Keratinocyte (primary cell): ENCODE measurements at regions not wholly inside any gene's neighbourhood (a gene's known extent, or its start where the extent isn't known, plus 50 kb on each side); places are given as distances from the start of the nearest gene placed in this dataset.
"Not testable (repeated sequence)": the region's sequence is repeated elsewhere in the genome, so short reads cannot be mapped to it uniquely, and the experiment has no call there.

Source experiments
- DNase-seq: peaks from one replicate; pipeline ENCODE4 v3.0.0-alpha.2; 2011; ENCODE audit warnings: low read depth, missing footprints, low spot score
- FAIRE-seq: peaks from 2 replicates; lab custom pipeline; 2011; peaks lifted over from hg19 to GRCh38; lab: Jason Lieb, UNC
- H2AFZ ChIP-seq: 2 replicates; pipeline ENCODE4 v1.6.0; 2012; ENCODE audit warnings: low read length, control low read depth, inconsistent platforms; ENCODE audit not compliant: control insufficient read depth
- H3K27ac ChIP-seq: 2 replicates; pipeline ENCODE4 v1.5.1; 2011; ENCODE audit warnings: low read length; ENCODE audit not compliant: control insufficient read depth, insufficient read depth
- H3K27me3 ChIP-seq: 3 replicates; pipeline ENCODE4 v1.6.0; 2011; ENCODE audit warnings: low read length; ENCODE audit not compliant: control insufficient read depth, insufficient read depth; ENCODE audit errors: extremely low read depth
- H3K36me3 ChIP-seq, 2 experiments: 2 replicates in 1 of 2; 3 replicates in 1 of 2; pipeline ENCODE4 v1.5.1; 2011; ENCODE audit warnings: low read length in 2 of 2, mild to moderate bottlenecking in 1 of 2; ENCODE audit not compliant: control insufficient read depth in 2 of 2, insufficient read depth in 2 of 2; ENCODE audit errors: extremely low read depth in 1 of 2
- H3K4me1 ChIP-seq: 3 replicates; pipeline ENCODE4 v1.5.1; 2011; ENCODE audit warnings: low read length; ENCODE audit not compliant: control insufficient read depth, insufficient read depth; ENCODE audit errors: extremely low read depth
- H3K4me2 ChIP-seq: 3 replicates; pipeline ENCODE4 v1.6.0; 2011; ENCODE audit warnings: low read depth, low read length; ENCODE audit not compliant: control insufficient read depth, insufficient read depth; ENCODE audit errors: extremely low read depth
- H3K4me3 ChIP-seq, 3 experiments: fragments of 200-600 bp in 1 of 3; sonication (generic) in 1 of 3; 2 replicates in 2 of 3; 3 replicates in 1 of 3; pipeline ENCODE4 v1.5.1; 2011 to 2016; ENCODE audit warnings: low read length in 3 of 3, mild to moderate bottlenecking in 3 of 3, control low read depth in 2 of 3, inconsistent platforms in 1 of 3, low read depth in 1 of 3, mixed read lengths in 1 of 3, mixed run types in 1 of 3, moderate library complexity in 1 of 3; ENCODE audit not compliant: control insufficient read depth in 2 of 3, insufficient read depth in 2 of 3; ENCODE audit errors: extremely low read depth in 1 of 3
- H3K79me2 ChIP-seq: 2 replicates; pipeline ENCODE4 v1.6.0; 2012; ENCODE audit warnings: low read length; ENCODE audit not compliant: control insufficient read depth, insufficient read depth
- H3K9ac ChIP-seq: 3 replicates; pipeline ENCODE4 v1.6.0; 2011; ENCODE audit warnings: low read length; ENCODE audit not compliant: control insufficient read depth, insufficient read depth; ENCODE audit errors: extremely low read depth
- H3K9me1 ChIP-seq: 3 replicates; pipeline ENCODE4 v1.6.0; 2011; ENCODE audit warnings: low read length; ENCODE audit not compliant: control insufficient read depth, insufficient read depth; ENCODE audit errors: extremely low read depth
- H3K9me3 ChIP-seq: 2 replicates; pipeline ENCODE4 v1.5.1; 2012; ENCODE audit warnings: low read depth, low read length; ENCODE audit not compliant: control insufficient read depth
- H4K20me1 ChIP-seq: 3 replicates; pipeline ENCODE4 v1.6.0; 2011; ENCODE audit warnings: low read length; ENCODE audit not compliant: control insufficient read depth, insufficient read depth; ENCODE audit errors: extremely low read depth
- CTCF ChIP-seq, 3 experiments: IDR thresholded peaks in 1 of 3; conservative IDR thresholded peaks in 1 of 3; optimal IDR thresholded peaks in 1 of 3; 2 replicates in 2 of 3; 3 replicates in 1 of 3; pipeline versions ENCODE3 to v1.5.1; 2011; ENCODE audit warnings: low read length in 3 of 3, mild to moderate bottlenecking in 3 of 3, moderate library complexity in 2 of 3, control low read depth in 1 of 3, inconsistent platforms in 1 of 3; ENCODE audit not compliant: insufficient read depth in 2 of 3; ENCODE audit errors: extremely low read depth in 1 of 3
- EZH2 ChIP-seq: IDR thresholded peaks from one replicate; pipeline ENCODE4 v1.6.1; 2012; ENCODE audit warnings: inconsistent platforms, mild to moderate bottlenecking, low read length, moderate library complexity
- dilution Hi-C: fragments of 300-500 bp; cut with MboI; formaldehyde crosslinking; loops from one replicate; pipeline ENCODE4 v1.7.0; 2020; ENCODE audit warnings: low sequenced_read_pairs; ENCODE audit not compliant: extremely low pct_ligation_motif_present

GRCh38 chr15:44859088-44859487 lies 97.4 kb upstream of the TERB2 start:
- H3K4me1 ChIP-seq, FAIRE-seq, DNase-seq, H4K20me1 ChIP-seq, H3K36me3 ChIP-seq, H2AFZ ChIP-seq, H3K4me3 ChIP-seq, H3K9ac ChIP-seq, H3K9me1 ChIP-seq, H3K27ac ChIP-seq, H3K79me2 ChIP-seq, H3K9me3 ChIP-seq, H3K27me3 ChIP-seq, H3K4me2 ChIP-seq: not testable (repeated sequence)
- dilution Hi-C loops: loop anchor here (25.0 kb wide), 1 partner anchor 103 kb away; the partner anchor contains the start of gene TERB2

- not testable (repeated sequence) for H3K9me3 ChIP-seq, FAIRE-seq, H3K79me2 ChIP-seq, H3K27ac ChIP-seq, H3K27me3 ChIP-seq, H4K20me1 ChIP-seq, H3K4me1 ChIP-seq, H3K9ac ChIP-seq, DNase-seq, H3K4me2 ChIP-seq, H2AFZ ChIP-seq, H3K9me1 ChIP-seq, H3K4me3 ChIP-seq, H3K36me3 ChIP-seq
- dilution Hi-C loops: loop anchor here (25.0 kb wide), 1 partner anchor 102 kb away; the partner anchor contains the start of gene TERB2
Observed at GRCh38 chr15:44860168-44860567, 96.3 kb upstream of the TERB2 start.

GRCh38 chr15:44861439-44861910 lies 95.0 kb upstream of the TERB2 start:
- TF ChIP-seq CTCF (optimal IDR thresholded peaks at IDR 0.05 in 1 of 3, IDR thresholded peaks at IDR 0.05 in 1 of 3, conservative IDR thresholded peaks at IDR 0.05 in 1 of 3; ENCODE audit: extremely low read depth in 1 of 3, insufficient read depth in 2 of 3, low read length in 3 of 3) (no peak), EZH2 (no peak)
- dilution Hi-C loops: loop anchor here (25.0 kb wide), 1 partner anchor 101 kb away; the partner anchor contains the start of gene TERB2
- no peak overlapping the region for H2AFZ ChIP-seq
- no peaks in the 10 kb centered on the region for H3K79me2 ChIP-seq
- H3K4me3 ChIP-seq: no peak overlapping the region
- no peak for FAIRE-seq
- H3K4me1 ChIP-seq: no peaks in the 10 kb centered on the region
- no peak overlapping the region for H3K9ac ChIP-seq
- no peaks in the 10 kb centered on the region for H3K9me3 ChIP-seq
- H3K9me1 ChIP-seq: no peaks in the 10 kb centered on the region
- DNase-seq: no peak
- no peak overlapping the region for H3K27ac ChIP-seq
- H3K4me2 ChIP-seq: no peak overlapping the region
- no peaks in the 10 kb centered on the region for H3K36me3 ChIP-seq
- H4K20me1 ChIP-seq: no peaks in the 10 kb centered on the region
- no peaks in the 10 kb centered on the region for H3K27me3 ChIP-seq
